ENCODE measurements at regions not wholly inside any gene's neighbourhood (a gene's known extent, or its start where the extent isn't known, plus 50 kb on each side); places are given as distances from the start of the nearest gene placed in this dataset.

- Histone ChIP-seq H3K27ac (ENCODE audit: low read depth in 2 of 2, low read length in 2 of 2) (no peak overlapping the region), H3K9ac (ENCODE audit: low read length in 3 of 3) (no peak overlapping the region), H3K27me3 (ENCODE audit: control insufficient read depth, insufficient read depth, low read length) (no peaks in the 10 kb centered on the region), H3K36me3 (ENCODE audit: control insufficient read depth in 2 of 3, insufficient read depth in 3 of 3, low read length in 3 of 3) (no peaks in the 10 kb centered on the region), H3K4me3 (ENCODE audit: low read length in 3 of 3) (no peak overlapping the region), H3K9me3 (ENCODE audit: control insufficient read depth in 2 of 3, insufficient read depth in 1 of 3, low read length in 3 of 3) (no peaks in the 10 kb centered on the region), H3K4me1 (ENCODE audit: control insufficient read depth in 2 of 3, insufficient read depth in 2 of 3, low read depth in 1 of 3, low read length in 3 of 3) (no peaks in the 10 kb centered on the region)
- TF ChIP-seq, protein P1, sequence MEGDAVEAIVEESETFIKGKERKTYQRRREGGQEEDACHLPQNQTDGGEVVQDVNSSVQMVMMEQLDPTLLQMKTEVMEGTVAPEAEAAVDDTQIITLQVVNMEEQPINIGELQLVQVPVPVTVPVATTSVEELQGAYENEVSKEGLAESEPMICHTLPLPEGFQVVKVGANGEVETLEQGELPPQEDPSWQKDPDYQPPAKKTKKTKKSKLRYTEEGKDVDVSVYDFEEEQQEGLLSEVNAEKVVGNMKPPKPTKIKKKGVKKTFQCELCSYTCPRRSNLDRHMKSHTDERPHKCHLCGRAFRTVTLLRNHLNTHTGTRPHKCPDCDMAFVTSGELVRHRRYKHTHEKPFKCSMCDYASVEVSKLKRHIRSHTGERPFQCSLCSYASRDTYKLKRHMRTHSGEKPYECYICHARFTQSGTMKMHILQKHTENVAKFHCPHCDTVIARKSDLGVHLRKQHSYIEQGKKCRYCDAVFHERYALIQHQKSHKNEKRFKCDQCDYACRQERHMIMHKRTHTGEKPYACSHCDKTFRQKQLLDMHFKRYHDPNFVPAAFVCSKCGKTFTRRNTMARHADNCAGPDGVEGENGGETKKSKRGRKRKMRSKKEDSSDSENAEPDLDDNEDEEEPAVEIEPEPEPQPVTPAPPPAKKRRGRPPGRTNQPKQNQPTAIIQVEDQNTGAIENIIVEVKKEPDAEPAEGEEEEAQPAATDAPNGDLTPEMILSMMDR (IDR thresholded peaks at IDR 0.05; ENCODE audit: borderline replicate concordance, extremely low read depth, insufficient read depth): no peak
- intact Hi-C loops (cut with DNase I): no loop called here
- FAIRE-seq (no peak), DNase-seq (no peak)
These were observed 1269.2 kb downstream of the EFNA5 start for GRCh38 chr5:106401561-106401960.

DNA sequence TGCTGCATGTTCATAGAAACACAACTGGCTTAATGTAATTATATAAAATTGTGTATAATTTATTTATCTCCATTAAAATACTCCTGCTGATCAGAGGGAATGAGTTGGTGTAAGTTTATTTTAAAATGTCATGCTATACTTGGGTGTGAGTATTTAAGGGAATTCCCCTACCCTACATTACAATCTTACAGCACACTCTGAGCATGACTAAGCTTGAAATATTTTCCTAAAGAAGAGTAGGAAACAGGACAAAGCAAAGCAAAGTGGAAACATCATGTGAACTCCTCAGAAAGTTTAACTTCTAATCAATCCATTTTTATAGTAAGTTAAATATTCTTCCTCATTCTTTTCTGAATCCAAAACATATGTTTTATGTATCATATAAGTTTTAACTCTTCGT lies 1271.3 kb downstream of the EFNA5 start:
- no peak overlapping the region for H3K4me3 ChIP-seq (ENCODE audit: low read length in 3 of 3)
- no peak for FAIRE-seq
- no peak overlapping the region for H3K9ac ChIP-seq (ENCODE audit: low read length in 3 of 3)
- intact Hi-C loops (cut with DNase I): no loop called here
- H3K36me3 ChIP-seq (ENCODE audit: control insufficient read depth in 2 of 3, insufficient read depth in 3 of 3, low read length in 3 of 3): no peaks in the 10 kb centered on the region
- H3K9me3 ChIP-seq (ENCODE audit: control insufficient read depth in 2 of 3, insufficient read depth in 1 of 3, low read length in 3 of 3): no peaks in the 10 kb centered on the region
- no peak for DNase-seq
- no peaks in the 10 kb centered on the region for H3K4me1 ChIP-seq (ENCODE audit: control insufficient read depth in 2 of 3, insufficient read depth in 2 of 3, low read depth in 1 of 3, low read length in 3 of 3)
- TF ChIP-seq, protein P1 (IDR thresholded peaks at IDR 0.05; ENCODE audit: borderline replicate concordance, extremely low read depth, insufficient read depth): no peak
- H3K27me3 ChIP-seq (ENCODE audit: control insufficient read depth, insufficient read depth, low read length): no peaks in the 10 kb centered on the region
- no peak overlapping the region for H3K27ac ChIP-seq (ENCODE audit: low read depth in 2 of 2, low read length in 2 of 2)

DNA sequence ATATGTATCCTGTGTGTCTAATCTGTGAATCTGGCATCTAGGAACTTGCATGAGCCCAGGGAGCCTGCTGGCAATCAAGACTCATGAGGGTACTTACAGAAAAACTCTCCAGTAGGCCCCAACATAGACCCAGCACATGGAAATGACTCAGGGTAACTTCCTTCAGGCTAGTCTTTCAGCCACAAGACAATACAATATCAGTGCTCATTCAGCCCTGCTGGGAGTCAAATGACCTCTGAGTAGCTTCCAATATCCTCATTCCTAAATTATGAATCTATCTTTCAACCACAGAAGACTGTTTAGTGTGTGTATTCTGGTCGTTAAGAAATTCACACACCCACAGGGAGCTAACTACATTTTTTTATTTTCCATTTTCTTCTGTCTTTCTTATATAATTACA lies 1273.0 kb downstream of the EFNA5 start:
- Histone ChIP-seq H3K9ac (ENCODE audit: low read length in 3 of 3) (no peak overlapping the region), H3K36me3 (ENCODE audit: control insufficient read depth in 2 of 3, insufficient read depth in 3 of 3, low read length in 3 of 3) (no peaks in the 10 kb centered on the region), H3K4me1 (ENCODE audit: control insufficient read depth in 2 of 3, insufficient read depth in 2 of 3, low read depth in 1 of 3, low read length in 3 of 3) (no peaks in the 10 kb centered on the region), H3K9me3 (ENCODE audit: control insufficient read depth in 2 of 3, insufficient read depth in 1 of 3, low read length in 3 of 3) (no peaks in the 10 kb centered on the region), H3K27me3 (ENCODE audit: control insufficient read depth, insufficient read depth, low read length) (no peaks in the 10 kb centered on the region), H3K27ac (ENCODE audit: low read depth in 2 of 2, low read length in 2 of 2) (no peak overlapping the region), H3K4me3 (ENCODE audit: low read length in 3 of 3) (no peak overlapping the region)
- intact Hi-C loops (cut with DNase I): no loop called here
- no peak for DNase-seq
- no peak for FAIRE-seq
- TF ChIP-seq, protein P1 (IDR thresholded peaks at IDR 0.05; ENCODE audit: borderline replicate concordance, extremely low read depth, insufficient read depth): no peak

DNA sequence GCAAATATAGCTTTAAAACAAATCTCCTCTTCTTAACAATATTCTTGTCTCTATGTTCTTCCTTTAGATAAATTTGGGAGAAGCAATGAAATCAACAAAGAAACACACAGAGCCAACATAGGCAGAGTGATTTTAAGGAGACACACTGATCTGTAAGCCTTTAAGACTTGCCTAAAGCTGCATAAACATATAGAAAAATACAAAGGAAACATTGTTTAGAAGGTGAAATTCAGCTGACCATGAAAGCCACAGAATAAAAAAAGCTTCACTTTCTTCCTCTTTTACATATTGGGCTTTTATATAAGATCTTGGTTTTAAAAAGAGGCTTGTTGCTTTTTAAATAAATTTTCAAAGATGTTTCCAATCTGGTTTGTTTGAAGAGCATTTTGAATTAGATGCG lies 1277.5 kb downstream of the EFNA5 start:
- no peak overlapping the region for H3K9ac ChIP-seq (ENCODE audit: low read length in 3 of 3)
- no peak for DNase-seq
- intact Hi-C loops (cut with DNase I): no loop called here
- H3K27me3 ChIP-seq (ENCODE audit: control insufficient read depth, insufficient read depth, low read length): no peaks in the 10 kb centered on the region
- no peaks in the 10 kb centered on the region for H3K4me1 ChIP-seq (ENCODE audit: control insufficient read depth in 2 of 3, insufficient read depth in 2 of 3, low read depth in 1 of 3, low read length in 3 of 3)
- no peak for FAIRE-seq
- H3K4me3 ChIP-seq (ENCODE audit: low read length in 3 of 3): no peak overlapping the region
- no peaks in the 10 kb centered on the region for H3K9me3 ChIP-seq (ENCODE audit: control insufficient read depth in 2 of 3, insufficient read depth in 1 of 3, low read length in 3 of 3)
- no peaks in the 10 kb centered on the region for H3K36me3 ChIP-seq (ENCODE audit: control insufficient read depth in 2 of 3, insufficient read depth in 3 of 3, low read length in 3 of 3)
- TF ChIP-seq, protein P1 (IDR thresholded peaks at IDR 0.05; ENCODE audit: borderline replicate concordance, extremely low read depth, insufficient read depth): no peak
- H3K27ac ChIP-seq (ENCODE audit: low read depth in 2 of 2, low read length in 2 of 2): no peak overlapping the region
